HG03045 (cell line): ENCODE measurements at regions not wholly inside any gene's neighbourhood (a gene's known extent, or its start where the extent isn't known, plus 50 kb on each side); places are given as distances from the start of the nearest gene placed in this dataset.

ENCODE experiments used
- ATAC-seq: cut with Tn5 transposase; IDR thresholded peaks from one replicate; pipeline ENCODE4 v1.9.1; 2021; ENCODE audit warnings: mild to moderate bottlenecking, moderate library complexity; ENCODE audit not compliant: unreplicated experiment

DNA sequence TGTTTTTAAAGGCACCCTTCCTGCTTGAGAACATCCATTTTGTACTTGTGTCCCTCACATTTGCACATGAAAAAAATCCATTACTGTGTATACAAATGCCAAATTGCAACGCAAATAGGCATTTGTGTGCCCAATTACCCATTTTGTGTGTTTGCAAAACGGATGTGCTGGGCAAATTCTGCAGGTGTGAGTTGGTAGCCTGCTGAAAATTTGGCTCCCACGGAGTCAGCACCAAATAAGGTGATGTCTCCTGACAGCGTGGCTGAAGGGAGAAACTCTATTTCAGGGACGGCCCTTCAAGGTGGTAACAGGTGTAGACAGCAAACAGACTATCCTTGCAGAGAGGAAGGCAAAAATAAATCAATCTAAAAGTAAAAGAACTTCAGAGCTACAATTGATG lies 661.1 kb downstream of the BCL11A start:
- no peak for ATAC-seq

DNA sequence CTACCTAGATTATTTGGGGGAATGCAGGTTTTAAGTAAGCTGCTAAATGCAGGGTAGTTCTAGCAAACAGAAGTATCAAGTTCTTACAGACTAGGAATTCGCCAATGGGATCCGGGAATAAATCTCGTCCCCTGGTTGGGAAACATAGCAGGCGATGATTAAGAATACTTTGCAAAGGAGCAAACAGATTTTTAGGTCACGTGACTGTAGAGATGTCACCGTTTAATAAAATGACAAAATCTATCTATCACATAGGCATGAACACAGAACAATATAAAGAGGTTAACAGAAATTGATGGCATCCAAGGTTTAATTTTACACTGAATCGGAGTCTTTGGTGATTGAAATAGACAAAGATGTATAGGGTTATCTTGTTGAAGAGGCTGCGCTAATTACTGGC lies 664.1 kb downstream of the BCL11A start:
- no peak for ATAC-seq

GRCh38 chr2:59888706-59889105 lies 664.7 kb downstream of the BCL11A start:
- ATAC-seq, result no peak

GRCh38 chr2:59888015-59888414 lies 665.4 kb downstream of the BCL11A start:
- no peak for ATAC-seq

GRCh38 chr2:59887366-59887765 lies 666.1 kb downstream of the BCL11A start:
- no peak for ATAC-seq

- ATAC-seq, result no peak
These were observed 666.7 kb downstream of the BCL11A start for GRCh38 chr2:59886759-59887158.

DNA sequence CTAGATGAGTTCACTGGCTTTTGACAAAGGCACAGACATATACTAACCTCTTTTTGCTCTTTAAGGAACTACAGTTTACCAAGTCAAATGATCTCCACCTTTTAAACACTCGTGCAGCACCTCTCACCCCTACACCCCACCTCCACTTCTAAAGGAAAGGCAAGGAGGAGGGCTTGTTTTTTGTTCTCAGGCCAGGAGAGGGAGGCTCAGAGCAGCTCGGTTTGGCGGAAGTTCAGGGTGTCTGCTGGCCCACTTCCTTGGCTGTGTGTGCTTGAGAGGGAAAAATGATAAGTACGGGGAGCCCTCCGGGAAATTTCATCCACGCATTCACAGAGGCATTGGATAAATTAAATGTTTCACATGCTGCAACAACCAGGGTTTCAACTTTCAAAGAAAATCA lies 667.9 kb downstream of the BCL11A start:
- no peak for ATAC-seq

GRCh38 chr2:59884166-59884565 lies 669.3 kb downstream of the BCL11A start:
- ATAC-seq, result no peak

- ATAC-seq, result no peak
These were observed 670.6 kb downstream of the BCL11A start for GRCh38 chr2:59882822-59883221.

DNA sequence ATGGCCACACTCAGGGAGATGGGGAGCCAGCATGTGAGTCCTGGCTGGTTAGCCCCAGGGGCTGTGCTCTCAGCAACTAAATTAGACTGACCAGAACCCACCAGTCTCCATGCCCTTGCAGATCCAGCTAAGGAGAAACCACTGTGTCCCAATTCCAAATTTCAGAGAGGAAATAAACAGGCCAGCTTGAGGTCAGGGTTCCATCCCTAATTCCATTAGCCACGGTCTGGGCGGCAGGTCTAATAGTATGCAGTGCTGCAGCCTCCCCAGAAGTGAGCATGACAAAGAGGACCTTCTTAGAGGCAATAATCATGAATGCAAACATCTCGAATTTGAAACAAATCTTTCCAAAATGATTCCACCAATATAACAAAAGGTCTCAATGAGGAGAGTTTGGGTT lies 671.2 kb downstream of the BCL11A start:
- ATAC-seq, result no peak

GRCh38 chr2:59881218-59881617 lies 672.2 kb downstream of the BCL11A start:
- ATAC-seq, result no peak

DNA sequence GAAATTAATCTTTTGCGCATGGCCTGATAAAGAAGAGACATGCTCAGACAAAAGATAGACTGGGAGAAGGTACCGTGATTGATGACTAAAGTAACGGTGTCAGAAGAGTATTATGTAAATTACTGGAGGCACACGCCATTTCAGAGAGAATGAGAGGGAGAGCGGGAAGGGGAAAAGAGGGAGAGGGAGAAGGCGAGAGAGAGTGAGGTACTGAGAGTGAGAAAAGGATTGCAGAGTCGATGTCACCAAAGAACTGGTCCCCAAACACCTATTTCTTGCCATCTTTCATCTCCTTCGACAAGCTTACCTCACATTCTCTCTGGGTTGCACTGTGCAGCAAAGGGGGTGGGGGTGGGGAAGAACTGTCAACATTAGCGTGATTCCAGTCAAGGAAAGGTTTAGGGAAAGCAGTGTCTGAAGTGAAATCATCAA lies 673.7 kb downstream of the BCL11A start:
- no peak for ATAC-seq

GRCh38 chr2:59875836-59876235 lies 677.6 kb downstream of the BCL11A start:
- ATAC-seq, result no peak

DNA sequence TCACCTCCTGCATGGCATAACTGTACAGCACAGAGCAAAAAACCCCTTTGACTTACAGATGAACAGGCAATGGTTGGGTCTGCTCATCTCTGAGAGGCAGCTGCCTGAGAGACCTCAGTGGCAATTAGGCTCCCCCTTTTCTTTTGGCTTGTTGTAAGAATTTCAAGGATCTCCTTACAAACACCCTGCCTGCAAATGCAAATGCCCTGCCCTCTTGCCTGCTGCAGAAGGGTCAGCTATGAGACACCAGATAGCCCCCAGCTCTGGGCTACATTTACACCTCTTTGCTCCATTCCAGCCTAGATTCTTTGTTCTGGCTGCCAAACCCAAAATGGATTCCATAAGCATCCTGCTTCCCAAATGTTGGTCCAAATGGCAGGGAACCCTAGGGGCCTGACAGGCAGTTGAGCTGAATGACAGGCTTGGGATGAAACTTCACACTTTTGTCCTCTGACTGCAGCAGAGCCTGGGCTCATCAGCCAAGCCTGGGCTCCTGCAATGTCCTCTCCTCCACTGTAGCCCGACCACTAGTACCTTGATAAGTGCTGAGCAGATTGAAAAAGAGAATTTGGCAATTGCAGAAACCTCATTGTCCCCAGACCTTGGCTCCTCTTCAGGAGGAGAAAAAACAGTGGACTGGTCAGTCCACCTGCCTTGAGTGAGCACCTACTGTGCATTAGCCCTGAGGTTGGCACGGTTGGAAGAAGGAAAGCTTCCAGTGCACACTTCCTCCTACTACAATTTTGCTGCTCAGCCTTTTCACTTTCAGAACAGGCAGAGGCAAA lies 678.3 kb downstream of the BCL11A start:
- ATAC-seq, result no peak

DNA sequence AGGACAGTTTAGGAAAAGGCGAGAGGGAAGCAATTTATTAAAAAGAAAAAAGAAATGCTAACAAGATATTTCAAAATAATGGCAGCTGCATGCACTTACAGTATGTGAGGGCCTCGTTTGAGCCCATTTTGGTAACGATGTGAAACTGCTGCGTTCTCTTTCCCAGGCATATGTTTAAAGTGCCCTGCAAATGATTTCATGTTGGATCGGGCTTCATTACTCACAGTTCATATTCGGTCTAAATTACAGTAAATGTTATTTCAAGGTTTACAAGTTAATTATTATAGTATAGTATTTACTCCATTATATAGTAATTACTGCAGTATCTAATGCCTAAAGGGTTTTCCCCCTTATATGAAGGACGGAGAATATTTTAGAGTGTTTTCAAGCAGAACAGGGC lies 679.1 kb downstream of the BCL11A start:
- no peak for ATAC-seq

DNA sequence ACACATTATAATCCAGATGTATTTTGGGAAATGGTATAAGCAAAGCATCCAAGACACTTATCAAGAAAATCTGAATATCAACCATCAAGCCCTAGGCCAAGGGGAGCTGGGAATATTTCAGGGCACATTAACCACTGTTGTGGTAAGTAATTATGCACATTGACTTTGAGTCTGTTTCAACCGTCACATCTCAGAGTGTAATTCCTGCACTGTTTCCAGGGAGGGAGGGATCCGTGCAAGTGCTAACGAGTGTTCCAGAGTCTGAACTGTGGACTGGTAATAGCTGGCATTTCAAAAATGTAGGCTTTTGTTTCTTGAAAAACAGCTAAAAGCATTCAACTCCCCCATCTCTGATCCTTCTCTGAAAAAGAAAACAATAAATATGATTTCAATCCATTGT lies 681.6 kb downstream of the BCL11A start:
- no peak for ATAC-seq

DNA sequence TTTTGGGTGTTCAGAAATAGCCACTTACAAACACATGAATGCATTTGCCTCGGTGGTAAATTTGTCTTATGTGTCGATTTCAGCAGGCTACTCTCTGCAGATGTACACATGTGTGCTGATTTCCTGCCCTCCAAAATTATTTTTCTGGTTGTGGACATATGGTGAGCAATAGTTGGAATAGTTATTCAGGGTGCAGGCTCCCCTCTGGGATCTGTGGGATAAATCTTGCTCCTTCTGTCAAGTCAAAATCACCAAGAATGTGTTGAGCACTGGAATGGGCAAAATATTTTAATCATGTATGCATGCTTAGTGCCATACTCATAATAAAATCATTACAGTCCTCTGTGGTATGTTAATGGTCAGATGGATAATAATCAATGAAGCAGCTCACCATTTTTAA lies 684.5 kb downstream of the BCL11A start:
- no peak for ATAC-seq

DNA sequence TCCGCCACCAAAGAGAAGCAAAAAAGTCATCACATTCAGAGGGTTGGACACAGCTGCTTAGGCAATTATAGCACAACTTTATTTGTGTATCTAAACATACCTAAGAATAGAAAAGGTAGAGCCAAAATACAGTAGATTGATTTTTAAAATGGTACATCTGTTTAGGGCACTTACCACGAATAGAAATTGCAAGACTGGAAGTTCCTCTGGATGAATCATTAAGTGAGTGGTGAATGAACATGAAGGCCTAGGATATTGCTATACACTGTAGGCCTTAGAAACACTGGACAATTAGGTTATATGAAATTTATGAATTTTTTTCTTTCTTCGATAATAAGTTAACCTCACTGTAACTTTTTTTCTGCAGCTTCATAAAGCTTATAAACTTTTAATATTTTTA lies 687.0 kb downstream of the BCL11A start:
- ATAC-seq, result no peak

GRCh38 chr2:59858540-59858939 lies 694.9 kb downstream of the BCL11A start:
- no peak for ATAC-seq

DNA sequence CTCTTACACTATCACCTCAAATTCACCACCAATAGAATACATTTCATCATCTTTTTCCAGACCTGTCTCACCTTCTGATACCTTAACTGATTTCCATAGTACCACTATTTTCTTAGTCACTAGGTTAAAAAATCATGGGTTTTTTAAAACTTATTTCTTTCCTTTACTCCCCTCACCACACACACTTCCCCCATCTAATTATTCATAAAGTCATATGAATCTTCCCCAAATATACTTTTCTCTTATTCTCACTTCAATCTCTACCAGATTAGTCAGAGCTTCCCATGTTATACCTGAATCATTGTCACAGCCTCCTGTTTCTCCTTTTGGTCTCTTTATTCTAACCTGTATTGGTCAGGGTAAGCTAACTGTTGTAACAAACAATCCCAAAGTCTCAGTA lies 696.3 kb downstream of the BCL11A start:
- no peak for ATAC-seq

- ATAC-seq, result no peak
These were observed 697.1 kb downstream of the BCL11A start for GRCh38 chr2:59856391-59856790.

- no peak for ATAC-seq
These were observed 700.4 kb downstream of the BCL11A start for GRCh38 chr2:59853032-59853431.

- no peak for ATAC-seq
These were observed 701.5 kb downstream of the BCL11A start for GRCh38 chr2:59851836-59852475.
